NCI-H345 (cell line): ENCODE measurements at regions not wholly inside any gene's neighbourhood (a gene's known extent, or its start where the extent isn't known, plus 50 kb on each side); places are given as distances from the start of the nearest gene placed in this dataset.
"Not testable (repeated sequence)": the region's sequence is repeated elsewhere in the genome, so short reads cannot be mapped to it uniquely, and the experiment has no call there.

Source experiments
- DNase-seq: peaks from one replicate; lab custom pipeline; 2025; lab: John Stamatoyannopoulos, UW

- DNase-seq: no peak
These were observed 111.7 kb upstream of the KLHL14 start for GRCh38 chr18:32884543-32884942.

- peak; percentile 71 for DNase-seq
These were observed 108.2 kb upstream of the KLHL14 start for GRCh38 chr18:32881009-32881408.

DNA sequence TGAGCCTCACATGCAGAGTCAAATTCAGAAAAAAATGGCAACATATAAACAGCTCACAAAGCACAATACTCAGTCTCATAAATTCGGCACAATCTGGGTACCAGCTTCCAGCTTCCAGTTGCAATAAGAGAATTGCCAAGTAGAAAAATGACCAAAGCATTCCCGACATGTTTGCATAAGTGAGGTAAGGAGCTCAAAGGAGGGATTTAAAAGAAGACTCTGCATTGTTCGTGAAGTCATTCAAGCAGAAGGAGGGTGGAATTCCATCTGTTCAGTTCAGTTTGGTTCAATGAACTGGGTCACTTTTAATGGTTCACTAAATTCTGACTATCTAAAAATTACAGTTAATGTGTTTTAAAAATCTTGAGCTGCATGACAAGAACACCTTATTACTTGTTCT, 106.7 kb upstream of the KLHL14 start:
- DNase-seq: no peak

GRCh38 chr18:32878436-32878835, 105.6 kb upstream of the KLHL14 start:
- no peak for DNase-seq

- peak; percentile 57 for DNase-seq
These were observed 104.5 kb upstream of the KLHL14 start for GRCh38 chr18:32877371-32877770.

GRCh38 chr18:32875625-32876024, 102.8 kb upstream of the KLHL14 start:
- DNase-seq: no peak

- DNase-seq: no peak
These were observed 99.0 kb upstream of the KLHL14 start for GRCh38 chr18:32871786-32872185.

GRCh38 chr18:32870611-32871010, 97.8 kb upstream of the KLHL14 start:
- DNase-seq: no peak

DNA sequence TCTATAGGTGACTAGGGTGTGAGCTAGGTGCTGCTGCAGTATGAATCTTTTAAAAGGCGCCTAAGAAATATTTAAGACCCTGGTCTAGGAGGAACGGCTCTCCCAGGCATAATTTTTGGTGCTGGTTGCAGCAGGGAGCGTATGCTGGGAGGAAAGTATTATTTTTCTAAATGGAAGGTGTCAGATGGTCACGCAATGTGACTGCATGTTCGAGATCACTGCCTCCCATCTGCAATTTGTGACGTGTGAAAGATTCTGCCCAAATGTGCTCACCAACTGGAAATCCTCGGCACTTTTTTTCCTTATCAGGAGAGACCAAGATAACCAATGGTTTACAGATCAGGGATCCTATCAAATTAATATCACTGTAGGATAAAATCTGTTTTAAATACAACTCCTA, 95.6 kb upstream of the KLHL14 start:
- no peak for DNase-seq

GRCh38 chr18:32867936-32868335, 95.1 kb upstream of the KLHL14 start:
- DNase-seq: no peak

- no peak for DNase-seq
These were observed 94.5 kb upstream of the KLHL14 start for GRCh38 chr18:32867330-32867729.

GRCh38 chr18:32862031-32862430, 89.2 kb upstream of the KLHL14 start:
- DNase-seq: not testable (repeated sequence)

GRCh38 chr18:32851936-32852335, 79.1 kb upstream of the KLHL14 start:
- DNase-seq: no peak

DNA sequence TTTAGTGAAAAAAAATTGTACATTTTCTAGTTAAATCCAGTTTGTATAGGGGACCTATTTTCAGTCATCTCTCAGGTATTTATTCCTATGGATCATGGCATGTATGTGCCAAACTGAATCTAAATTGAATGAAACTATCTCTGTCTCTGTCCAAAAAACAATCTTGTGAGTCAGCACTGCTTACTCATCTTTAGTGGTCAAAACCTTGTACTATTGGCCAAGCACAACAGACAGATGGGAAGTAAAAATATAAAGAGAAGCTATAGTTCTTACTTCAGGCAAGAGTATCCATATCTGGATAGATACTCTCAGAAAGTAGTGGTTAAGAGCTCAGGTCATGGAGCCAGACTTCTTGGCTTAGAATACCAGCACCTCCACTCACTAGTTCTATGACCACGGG, 76.0 kb upstream of the KLHL14 start:
- no peak for DNase-seq

DNA sequence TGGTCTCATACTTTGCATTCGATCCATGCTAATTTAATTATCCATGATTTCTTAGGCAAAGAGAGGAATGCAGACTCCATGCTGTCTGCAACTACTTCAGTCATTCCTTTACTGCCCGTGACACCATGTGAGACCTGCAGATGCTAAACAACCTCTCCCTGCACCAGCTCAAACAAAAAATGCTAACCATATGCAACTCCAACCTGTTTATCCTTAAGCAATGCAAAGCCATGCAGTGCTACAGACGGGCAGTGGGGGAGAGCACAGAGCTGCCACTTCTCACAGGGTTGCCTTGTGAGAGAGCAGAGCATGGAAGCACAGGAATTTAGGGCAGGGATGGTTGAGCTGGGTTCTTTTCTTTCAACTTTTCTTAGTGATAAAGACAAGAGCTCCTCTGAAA, 74.9 kb upstream of the KLHL14 start:
- DNase-seq: no peak

- no peak for DNase-seq
These were observed 74.1 kb upstream of the KLHL14 start for GRCh38 chr18:32846896-32847295.

DNA sequence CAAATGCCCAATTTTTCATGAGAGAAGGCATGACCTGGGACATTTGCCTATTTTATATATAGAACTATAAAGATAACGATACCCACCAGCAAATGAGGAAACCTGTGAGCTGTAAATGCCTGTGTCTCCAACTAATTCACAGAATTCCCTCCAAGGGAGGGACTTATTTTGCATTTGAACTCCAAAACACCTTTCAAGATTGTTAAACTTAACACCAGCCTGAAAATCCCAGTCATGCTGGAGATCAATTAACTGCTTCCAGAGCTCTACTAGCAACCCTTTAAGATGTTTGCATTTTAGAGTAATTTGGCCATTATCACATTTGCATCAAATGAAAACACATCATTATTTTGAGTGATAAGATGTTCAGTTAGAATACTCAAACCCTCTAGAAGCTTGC, 68.1 kb upstream of the KLHL14 start:
- DNase-seq: no peak

GRCh38 chr18:32835951-32836350, 63.1 kb upstream of the KLHL14 start:
- no peak for DNase-seq

DNA sequence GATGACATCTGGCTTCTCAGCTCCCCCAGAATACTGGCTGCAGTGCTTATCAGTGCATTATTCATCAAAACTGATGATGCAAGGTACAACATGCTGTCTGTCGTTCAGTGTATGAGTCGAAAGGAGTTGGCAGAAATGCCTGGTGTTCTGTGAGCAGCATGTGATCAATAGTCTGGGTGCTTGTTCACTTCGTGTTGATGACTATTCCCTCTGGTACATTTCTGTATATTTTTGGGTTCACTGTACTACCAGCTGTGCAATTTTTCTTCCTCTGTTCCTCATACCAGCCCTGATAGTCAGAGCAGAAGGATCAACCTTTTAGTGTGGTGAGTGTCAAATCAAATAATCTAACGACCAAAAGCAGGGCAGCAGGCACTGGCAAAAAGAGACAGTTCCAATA, 59.0 kb upstream of the KLHL14 start:
- DNase-seq: no peak

DNA sequence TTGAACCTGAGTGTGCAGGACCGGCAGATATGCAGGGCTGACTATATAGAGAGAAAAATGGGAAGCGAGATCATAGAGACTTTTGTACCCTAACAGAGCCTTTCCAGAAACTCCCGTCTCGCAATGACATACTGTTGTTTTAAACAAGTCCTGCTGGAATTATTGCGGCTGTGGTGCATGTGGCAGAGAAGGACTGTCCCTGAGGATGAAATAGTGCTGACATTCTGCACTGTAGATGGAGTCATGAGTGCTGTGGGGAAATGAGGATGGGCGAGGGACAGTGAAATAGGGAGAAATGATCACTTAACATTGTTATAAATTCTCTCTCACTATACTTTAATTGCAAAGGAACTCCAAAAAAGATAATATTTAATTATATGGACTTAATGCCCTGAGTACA, 50.4 kb upstream of the KLHL14 start:
- DNase-seq: no peak
